ENCODE measurements at regions not wholly inside any gene's neighbourhood (a gene's known extent, or its start where the extent isn't known, plus 50 kb on each side); places are given as distances from the start of the nearest gene placed in this dataset.

DNA sequence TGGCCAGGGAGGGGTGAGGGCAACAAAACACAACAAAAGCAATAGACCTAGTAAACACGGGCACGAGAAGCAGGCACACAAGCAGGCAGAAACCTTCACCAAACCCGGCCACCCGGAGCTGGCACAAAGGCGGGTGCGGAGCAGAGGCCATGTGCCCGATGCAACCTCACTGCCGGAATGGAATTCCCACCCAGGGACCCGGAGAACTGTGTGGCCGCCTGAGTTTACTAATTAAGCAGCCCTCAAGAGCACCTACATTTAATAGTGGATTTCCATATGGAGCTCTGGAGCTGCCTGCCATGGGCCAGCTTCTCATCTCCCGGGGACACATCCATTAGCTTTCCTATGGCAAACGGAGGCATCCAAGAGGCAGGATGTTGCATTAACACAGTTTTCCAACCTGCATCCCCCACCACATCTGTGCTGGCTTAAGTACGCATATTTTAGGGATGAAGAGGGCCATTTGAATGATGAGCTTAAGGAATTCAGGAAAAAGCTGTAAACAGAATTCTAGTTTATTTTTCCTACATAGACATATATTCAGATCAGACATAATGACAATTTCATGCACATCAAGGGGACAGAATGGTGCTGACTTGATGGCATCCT lies 104.5 kb upstream of the SMIM21 start:
- DNase-seq (ENCODE audit: low spot score), result no peak

DNA sequence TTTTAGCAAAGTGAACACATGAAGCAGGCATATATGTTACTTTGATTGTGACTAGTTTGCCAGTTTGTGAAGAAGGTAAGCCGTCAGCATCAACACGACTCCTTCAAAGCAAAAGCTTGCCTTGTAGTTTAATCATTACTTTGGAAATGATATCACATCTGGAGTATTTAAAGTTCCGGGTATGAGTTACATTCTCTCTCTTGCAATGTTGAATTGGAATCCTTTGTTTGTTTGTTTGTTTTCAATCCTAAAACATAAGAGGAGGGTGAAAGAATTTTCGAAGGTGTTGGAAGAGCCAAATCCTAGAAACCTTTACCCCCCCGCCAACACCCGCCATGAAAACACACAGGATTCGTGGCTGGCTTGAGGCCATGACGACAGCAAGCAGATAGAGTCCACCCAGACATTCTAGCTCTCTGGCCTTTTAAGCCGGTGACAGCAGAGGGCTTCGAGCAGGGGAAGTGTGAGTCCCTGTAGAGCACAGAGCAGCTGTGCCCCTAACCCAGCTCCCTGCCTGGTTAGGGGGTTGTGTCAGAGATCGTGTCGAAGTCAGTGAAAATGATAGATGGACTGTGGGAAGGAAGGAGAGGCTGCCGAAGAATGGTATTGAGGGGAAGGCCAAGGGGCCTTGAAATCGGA lies 103.8 kb upstream of the SMIM21 start:
- DNase-seq (ENCODE audit: low spot score), result no peak

DNA sequence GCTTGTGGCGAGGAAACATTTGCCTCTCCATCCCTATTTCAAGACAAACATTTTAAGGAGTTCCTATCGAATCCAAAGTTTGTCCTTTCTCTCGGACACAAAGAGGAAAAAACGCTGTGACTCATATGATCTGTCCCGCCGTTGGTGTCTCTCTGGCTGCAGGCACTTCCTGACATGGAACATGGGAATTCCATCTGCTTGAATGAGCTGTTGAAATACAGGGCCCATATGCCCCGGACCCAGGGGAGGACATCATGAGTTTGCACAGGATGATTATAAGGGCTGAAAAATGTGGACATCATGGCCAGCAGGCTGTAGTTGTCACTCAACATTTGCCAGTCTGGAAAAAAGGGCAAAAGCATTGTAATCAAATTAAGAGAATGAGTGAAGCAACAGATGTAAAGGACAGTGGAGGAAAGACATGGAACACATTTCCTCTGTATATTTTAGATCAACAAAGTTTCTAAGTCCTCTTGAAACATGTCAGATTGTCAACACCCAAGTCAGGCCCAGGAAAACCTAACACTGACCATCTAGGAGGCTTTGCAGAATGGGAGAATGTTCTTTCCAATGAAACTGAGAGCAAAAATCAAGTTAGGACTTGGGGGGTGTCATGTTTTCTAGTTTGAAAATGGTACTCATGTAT lies 103.2 kb upstream of the SMIM21 start:
- DNase-seq (ENCODE audit: low spot score), result no peak

DNA sequence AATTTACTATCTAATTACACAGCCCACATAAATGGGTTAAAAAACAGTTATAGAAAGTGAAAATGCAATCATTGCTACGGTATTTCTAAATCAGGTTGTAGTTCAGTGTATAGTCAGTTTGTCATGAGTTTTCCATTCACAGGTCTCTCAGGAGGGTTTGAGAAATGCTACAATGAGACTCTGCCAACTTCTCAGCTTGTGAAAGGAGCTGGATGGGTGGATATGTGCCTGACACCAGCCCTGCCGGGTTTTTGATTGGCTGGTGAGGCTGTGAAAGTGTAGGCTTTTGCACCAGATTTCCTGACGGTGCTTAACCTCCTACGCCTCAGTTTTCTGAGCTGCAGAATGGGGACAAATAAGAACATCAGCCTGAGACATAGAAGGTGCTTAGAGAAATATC lies 102.6 kb upstream of the SMIM21 start:
- DNase-seq (ENCODE audit: low spot score), result no peak

DNA sequence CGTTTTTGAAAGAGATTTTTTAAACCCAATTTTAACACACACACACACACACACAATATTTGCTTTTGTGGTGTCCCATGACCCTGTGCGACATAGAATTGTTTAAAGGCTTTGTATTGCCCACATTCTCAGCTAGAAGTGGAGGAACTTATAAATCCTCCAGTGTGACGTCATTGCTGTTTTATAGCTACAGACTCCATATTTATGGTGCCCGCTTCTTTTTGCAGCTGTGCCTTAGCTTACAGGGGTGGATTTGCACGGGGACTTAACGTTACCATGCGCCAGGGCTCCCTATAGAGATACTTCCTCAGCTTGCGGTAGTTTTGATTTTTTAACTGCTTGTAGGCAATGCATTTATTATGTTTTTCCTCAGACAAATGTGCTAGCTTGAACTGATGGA lies 101.9 kb upstream of the SMIM21 start:
- no peak for DNase-seq (ENCODE audit: low spot score)

DNA sequence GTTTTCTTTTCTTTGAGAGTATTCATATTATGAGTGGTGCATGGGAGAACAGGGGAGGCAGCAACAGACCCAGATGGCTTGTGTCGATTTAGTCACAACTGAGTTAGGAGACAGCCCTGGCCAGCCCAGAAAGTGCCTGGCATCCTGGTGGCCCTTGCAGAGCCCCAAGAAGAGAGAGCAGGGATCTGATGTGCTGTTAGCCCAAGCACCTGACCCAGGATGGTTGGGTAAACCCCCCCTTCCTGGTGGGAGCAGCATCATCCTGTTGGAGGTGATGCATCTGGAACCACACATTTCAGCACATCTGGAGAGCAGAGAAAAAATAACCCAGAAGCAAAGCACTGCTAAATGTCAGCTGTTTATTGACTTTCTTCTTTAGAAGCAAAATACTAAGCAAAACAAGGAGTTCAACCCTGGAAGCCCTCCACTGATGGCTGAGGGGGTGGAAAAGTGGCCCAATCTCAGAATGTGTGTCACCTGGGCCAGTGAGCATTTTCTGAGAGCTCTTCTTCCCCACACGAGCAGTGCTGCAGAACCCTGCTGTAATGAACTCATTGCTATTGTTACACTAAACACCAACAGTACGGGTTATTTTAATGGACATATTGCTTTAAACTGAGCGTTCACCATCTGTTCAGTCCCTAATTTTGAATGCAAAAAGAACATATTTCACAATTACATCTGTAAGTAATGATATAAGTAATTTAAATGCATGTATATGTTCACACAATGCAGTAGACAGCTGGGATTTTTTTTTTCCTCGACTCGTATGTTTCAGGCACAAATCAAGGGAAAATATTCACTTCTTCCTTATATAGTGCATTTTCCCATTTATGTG lies 100.6 kb upstream of the SMIM21 start:
- DNase-seq (ENCODE audit: low spot score), result no peak

DNA sequence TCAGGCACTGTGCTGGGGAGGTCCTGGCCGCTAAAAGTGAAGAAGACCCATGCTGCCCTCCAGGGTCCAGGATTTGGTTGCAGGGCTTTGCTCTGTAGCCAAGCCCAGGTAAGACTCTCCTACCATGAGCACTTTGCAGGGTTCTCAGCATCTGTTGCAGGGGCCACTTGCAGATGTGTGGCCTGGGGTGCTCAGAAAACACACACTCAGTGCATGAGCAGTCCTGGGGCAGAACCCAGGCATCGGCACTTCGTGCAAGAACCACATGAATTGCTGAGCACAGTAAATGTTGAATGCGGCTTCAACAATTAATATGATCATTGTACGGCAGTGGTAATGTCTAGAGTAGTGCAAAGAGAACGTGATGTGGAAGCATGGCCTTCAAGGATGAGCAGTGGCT lies 98.5 kb upstream of the SMIM21 start:
- DNase-seq (ENCODE audit: low spot score), result no peak

DNA sequence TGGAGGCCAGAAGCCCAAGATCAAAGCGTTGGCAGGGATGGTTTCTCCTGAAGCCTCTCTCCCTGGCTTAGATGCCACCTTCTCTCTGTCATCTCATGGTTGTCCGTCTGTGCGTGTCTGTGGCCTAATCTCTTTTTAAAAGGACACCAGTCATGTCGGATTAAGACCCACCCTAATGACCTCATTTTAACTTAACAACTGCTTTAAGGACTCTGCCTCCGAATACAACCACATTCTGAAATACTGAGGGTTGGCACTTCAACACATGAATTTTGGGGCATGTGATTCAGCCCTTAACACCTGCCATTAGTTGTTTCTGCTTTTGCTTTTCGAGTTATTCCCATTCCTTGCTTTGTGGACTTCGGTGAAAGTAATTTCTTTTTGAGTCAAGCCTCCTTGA lies 97.8 kb upstream of the SMIM21 start:
- DNase-seq (ENCODE audit: low spot score), result no peak

DNA sequence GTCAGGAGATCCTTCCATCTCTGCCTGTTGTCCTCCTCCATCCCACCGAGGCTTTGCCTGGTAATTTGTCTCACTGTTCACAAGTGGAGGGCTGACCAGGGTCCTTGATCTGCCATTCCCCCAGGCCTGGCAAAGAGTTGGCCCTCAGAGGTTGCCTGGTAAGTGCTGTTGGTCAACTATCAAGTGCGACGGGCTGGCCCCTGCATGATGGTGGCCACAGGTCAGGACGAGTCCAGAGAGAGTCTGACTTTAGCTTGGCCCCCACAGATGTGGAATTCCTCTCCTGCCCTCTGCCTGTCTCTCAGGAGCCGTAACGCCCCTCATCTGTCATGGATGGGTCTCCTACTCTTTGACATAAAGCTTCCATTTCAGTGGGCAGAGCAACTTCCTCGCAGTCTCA lies 97.3 kb upstream of the SMIM21 start:
- no peak for DNase-seq (ENCODE audit: low spot score)

DNA sequence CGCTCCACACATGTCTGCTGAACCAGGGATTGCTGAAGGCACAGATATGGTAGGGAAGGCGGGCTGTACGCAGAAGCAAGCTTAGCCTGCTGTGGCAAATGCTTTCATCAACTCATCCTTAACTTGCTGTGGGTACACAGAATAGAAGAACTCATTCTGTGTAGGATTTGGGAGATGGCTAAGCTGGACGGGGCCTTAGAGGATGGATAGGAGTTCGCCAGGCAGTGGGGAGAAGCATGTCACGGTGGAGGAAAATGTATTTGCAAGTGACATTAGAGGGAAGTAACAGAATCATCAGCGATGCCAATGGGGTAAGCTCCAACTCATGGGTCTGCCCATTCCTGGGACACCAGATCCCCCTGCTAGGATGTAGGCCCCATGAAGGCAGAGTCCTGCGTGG lies 96.7 kb upstream of the SMIM21 start:
- DNase-seq (ENCODE audit: low spot score), result no peak

DNA sequence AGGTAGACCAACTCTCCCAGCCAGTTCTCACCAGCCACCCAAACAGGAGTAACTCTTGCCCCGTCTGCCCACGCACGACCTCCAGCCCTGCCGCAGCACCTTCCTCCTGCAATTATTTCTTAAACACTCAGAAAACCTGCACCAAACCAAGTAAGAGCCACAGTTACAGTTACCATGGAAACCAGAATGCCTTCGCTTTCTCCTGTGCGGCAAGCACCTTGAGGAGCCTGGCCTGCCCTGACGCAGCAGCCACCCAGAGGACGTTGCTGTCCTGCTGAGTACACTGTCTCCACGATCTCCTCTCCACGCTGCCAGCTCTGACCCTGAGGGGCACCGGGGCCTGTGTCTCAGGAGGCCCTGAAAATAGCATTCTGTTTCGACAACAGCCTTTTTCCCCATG lies 94.3 kb upstream of the SMIM21 start:
- no peak for DNase-seq (ENCODE audit: low spot score)

DNA sequence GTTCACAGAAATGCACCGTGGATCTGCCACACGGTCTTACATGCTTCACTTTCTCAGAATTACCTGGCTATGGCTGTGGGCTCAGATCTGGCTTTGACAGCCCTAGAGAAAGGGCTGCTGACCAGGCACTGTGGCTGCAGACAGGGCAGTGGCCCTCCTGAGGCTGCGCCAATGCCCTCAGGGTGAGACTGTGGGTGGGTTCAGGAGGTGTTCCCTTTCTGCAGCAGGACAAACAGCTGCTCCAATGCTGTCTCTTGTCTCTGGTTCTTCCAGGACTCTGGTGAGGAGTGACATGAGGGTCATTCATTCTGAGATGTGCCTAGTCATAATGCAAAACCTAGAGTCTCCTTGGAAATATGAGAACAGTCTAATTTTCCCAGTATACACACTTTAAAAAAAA lies 90.5 kb upstream of the SMIM21 start:
- no peak for DNase-seq (ENCODE audit: low spot score)

DNA sequence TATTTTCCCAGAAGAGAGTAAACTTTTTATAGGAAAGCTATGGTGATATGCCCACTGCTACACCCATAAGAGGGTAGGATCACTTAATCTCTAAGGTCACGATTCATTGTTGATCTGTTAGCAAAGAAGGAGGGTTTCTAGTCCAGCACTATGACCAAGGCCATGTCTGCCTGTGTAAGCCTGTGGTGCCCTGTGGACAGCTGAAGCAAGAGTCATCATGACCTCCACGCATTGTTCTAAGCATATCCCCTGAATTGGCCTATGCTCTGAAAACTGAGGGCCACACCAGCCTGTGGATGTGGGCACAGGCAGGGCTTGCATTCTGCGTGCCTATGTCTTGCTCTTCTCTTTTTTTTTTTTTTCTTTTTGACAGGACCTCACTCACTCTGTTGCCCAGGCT lies 89.8 kb upstream of the SMIM21 start:
- no peak for DNase-seq (ENCODE audit: low spot score)

DNA sequence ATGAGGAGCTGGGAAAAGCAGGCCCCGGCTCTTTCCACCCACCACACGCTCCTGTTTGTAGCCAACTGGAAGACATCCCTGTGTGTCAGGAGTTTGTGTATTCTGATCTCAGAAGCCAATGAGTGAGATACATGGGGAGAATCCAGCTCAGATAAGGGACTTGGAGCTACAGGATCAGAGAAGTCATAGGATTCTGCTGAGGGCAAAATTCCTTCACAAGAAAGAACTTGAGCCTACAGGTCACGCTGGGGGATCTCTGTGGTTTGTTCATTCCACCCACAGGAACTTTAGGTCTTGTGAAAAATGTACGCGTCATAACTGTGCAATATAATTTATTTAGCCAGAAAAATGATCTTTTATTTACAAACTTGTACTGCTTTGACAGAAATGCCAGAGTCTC lies 80.1 kb upstream of the SMIM21 start:
- no peak for DNase-seq (ENCODE audit: low spot score)

DNA sequence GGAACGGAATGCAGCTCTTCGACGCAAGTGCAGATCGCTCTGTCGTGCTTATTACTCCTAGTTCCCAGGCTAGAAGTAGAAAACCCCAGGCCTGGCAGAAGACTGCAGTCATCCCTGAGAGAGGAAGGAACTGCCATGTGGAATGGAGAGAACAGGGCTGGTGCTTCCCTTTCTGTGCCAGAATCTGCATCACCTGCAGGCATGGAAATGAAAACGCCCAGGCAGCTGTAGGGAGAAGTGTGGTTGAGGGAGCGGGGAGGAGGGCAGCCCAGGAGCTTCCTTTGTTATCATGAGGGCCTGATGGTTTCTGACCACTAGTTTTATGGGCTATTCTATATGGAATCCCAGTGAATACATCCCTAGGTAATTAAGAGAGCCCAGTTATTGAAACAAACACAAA lies 79.4 kb upstream of the SMIM21 start:
- DNase-seq (ENCODE audit: low spot score), result no peak

DNA sequence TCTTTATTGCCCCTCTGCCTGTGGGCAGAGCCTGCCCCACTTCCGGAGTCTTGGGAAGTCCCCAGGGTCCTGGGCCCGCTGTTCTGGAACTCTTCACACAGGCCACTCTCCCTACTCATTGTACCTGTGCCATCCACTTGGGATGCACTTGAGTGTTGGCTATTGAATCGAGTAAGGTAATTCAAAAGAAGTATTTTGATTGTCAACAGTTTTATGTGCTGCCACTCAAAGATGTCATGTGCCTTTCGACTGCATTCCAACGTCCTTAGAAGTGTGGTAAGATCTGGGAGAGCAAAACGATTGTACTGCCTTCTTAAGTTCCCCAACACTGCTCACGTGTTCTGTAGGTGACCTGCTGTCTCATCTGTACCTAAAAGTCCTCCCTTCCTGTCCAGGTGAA lies 77.0 kb upstream of the SMIM21 start:
- no peak for DNase-seq (ENCODE audit: low spot score)

DNA sequence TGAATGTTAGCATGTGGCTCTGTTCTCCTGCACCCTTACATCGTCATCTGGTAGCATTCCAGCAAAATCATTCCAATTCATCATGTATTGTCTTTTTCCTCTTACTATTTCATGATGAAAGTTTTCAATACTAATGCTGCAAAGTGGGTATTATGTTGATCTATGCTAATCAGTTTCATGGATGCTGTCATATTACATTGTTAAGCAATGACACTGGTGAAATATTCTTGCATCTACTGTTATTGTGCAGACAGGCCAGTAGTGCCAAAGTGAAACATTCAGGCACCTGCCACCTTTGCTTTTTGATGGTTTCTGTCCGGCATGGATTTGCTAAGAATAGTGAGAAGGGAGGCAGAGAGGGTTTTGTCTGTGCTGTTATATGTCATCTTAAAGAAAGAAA lies 76.1 kb upstream of the SMIM21 start:
- DNase-seq (ENCODE audit: low spot score), result no peak

DNA sequence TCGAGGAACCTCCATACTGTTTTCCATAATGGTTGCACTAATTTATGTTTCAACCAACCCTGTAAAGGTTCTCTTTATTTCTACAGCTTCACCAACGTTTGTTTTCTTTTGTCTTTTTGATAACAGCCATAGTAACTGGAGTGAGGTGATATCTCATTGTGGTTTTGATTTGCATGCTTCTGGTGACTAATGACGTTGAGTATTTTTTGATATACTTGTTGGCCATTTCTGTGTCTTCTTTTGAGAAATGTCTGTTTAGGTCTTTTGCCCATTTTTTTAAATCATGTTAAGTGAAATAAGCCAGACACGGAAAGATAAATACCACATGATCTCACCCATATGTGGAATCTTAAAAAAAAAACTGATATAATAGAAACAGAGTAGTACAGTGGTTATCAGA lies 74.8 kb upstream of the SMIM21 start:
- no peak for DNase-seq (ENCODE audit: low spot score)

DNA sequence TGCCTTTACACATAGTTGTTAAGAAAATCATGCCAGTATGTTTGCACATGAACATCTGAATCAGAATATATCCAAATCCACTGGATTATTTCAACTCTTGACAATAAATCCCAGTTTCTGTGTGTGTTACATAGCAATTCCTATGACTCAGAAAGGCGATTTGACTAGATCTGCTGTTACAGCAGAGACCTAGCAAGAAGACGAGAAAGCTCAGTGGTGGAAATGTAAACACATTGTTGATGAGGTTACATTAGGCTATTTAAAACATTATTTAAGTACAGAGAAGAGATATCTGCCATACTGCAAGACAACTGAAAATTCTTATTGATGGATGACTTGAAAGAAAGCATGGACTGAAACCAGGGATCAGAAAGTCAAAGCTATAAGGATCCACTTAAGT lies 73.0 kb upstream of the SMIM21 start:
- no peak for DNase-seq (ENCODE audit: low spot score)

DNA sequence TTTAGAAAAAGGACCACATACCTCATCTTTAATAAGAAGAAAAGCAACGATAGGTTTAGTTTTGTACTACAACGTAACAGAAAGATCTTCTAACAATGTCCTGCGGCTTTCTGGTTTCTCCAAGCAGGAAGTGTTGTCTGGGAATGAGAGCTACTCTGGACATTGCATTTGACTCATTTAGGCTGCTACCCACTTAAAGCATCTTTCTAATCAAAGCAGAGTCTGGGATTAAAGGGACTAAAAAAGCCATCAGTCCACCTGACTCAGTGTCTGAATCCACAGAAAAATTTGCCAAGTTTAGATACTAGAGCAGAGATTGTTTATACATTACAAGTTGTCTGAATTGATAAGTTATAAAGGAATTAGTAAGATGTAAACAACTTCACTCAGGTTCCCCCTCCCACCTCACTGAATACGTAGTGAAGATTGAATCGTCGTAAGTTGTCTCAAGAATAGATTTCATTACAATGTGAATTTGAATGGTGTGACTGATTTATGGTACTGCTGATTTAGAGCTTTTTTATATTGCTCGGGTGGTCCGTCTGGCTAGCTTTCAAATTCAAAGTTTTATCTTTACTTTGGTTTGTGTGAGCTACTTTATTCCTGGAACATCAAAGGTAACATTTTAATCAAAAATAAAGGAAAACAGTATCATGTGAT lies 70.2 kb upstream of the SMIM21 start:
- DNase-seq (ENCODE audit: low spot score), result no peak

DNA sequence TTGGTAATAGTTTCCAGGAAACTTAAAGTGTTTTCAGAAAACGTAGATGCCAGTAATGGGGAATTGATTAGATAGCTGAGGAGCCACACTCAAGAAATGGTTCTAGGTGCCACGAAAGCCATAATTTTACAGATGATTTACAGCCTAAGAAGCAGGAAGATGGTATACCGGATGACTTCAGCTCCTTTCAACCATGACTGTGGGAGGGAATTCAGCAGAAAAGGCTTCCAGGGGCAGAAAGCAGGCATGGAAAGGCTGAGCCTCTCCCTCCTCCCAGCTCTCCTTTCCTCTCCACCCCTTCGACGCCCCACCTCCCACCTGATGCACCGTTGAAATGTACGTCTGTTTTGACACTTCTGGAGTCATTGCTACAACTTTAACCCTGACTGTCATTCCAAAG lies 68.6 kb upstream of the SMIM21 start:
- DNase-seq (ENCODE audit: low spot score), result no peak

DNA sequence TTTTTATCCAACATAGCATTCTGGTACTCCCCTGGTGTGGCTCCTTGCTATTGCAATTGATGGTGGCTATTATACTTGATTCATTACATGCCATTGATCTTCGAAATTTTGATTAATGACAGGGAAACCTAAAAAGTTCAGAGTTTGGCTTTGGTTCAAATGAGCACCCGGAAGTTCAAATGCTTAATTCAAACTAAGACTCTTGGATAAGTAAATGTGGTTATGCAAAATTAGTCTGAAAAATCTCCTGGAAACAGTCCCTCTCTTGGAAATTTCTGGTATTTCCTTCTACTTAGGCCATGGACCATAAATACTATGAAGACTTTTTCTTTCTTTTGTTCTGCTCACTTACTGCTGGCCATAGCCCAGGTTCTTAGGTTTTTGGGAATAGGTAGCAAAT lies 65.3 kb upstream of the SMIM21 start:
- DNase-seq (ENCODE audit: low spot score), result no peak

DNA sequence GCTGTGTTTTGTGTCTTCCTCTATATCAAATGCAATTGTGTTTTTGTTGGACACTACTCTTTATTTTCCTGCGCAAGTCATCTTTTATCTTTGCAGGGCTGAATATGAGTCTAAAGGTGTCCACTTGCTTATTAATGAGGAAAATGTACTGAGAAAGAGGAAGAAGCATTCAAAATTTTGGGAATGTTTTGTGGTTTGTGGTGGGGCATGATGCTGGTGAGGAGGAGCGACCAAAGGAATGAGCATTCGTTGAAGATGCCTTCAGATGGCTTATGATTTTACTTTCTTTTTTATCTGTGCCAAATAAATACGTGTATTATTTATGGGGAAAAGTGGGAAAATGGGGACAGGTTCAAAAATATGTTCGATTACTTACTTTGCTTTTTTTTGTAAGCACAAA lies 63.9 kb upstream of the SMIM21 start:
- no peak for DNase-seq (ENCODE audit: low spot score)
